IMR-90 (cell line): ENCODE measurements at regions not wholly inside any gene's neighbourhood (a gene's known extent, or its start where the extent isn't known, plus 50 kb on each side); places are given as distances from the start of the nearest gene placed in this dataset.
A peak's percentile ranks its signal among the peaks of the same experiment; 100 is the strongest.

ENCODE experiments used
- ATAC-seq: fragments of 200-7000 bp; cut with Tn5 transposase; 2 replicates; pipeline ENCODE4 v1.9.1; 2020; ENCODE audit warnings: low read depth, mild to moderate bottlenecking, moderate library complexity
- BruUV-seq: library from RNA; stranded (reverse); fragments of 400-500 nt; replicated peaks from 2 replicates; lab custom pipeline; 2021; lab: Mats Ljungman, UMichigan
- CTCF ChIA-PET: fragments of 300-600 bp; formaldehyde crosslinking; extraction: SDS; loops from one replicate; lab custom pipeline; 2021; ENCODE audit warnings: antibody characterized with exemption; lab: Yijun Ruan, JAX
- POLR2A ChIA-PET: fragments of 300-600 bp; sonication (Branson Sonifier 250); formaldehyde crosslinking; loops from one replicate; lab custom pipeline; 2022; ENCODE audit warnings: antibody characterized with exemption; ENCODE audit not compliant: unreplicated experiment; lab: Charles Lee
- DNase-seq: peaks from one replicate; pipeline ENCODE4 v3.0.0; 2013
- H2AFZ ChIP-seq: replicated peaks from 2 replicates; pipeline ENCODE3; 2013; ENCODE audit warnings: low read length, mild to moderate bottlenecking; ENCODE audit not compliant: poor library complexity
- H2AK5ac ChIP-seq: 2 replicates; pipeline ENCODE4 v1.6.1; 2013; ENCODE audit warnings: low read depth, low read length, inconsistent platforms
- H2AK9ac ChIP-seq: replicated peaks from 2 replicates; pipeline ENCODE3; 2013; ENCODE audit warnings: mild to moderate bottlenecking, low read depth, low read length, moderate library complexity; ENCODE audit not compliant: poor library complexity
- H2BK120ac ChIP-seq: 2 replicates; pipeline ENCODE4 v1.6.1; 2013; ENCODE audit warnings: low read depth, low read length, inconsistent platforms
- H2BK15ac ChIP-seq: 3 replicates; pipeline ENCODE4 v1.6.1; 2013; ENCODE audit warnings: low read depth, low read length, inconsistent platforms
- H2BK20ac ChIP-seq: 2 replicates; pipeline ENCODE4 v1.6.1; 2013; ENCODE audit warnings: low read depth, mild to moderate bottlenecking, inconsistent platforms, low read length, moderate library complexity
- H2BK5ac ChIP-seq: 2 replicates; pipeline ENCODE4 v1.6.1; 2013; ENCODE audit warnings: mild to moderate bottlenecking, low read depth, low read length, inconsistent platforms; ENCODE audit not compliant: poor library complexity, severe bottlenecking
- H3K14ac ChIP-seq: replicated peaks from 2 replicates; pipeline ENCODE4 v1.6.1; 2013; ENCODE audit warnings: low read depth, low read length, inconsistent platforms
- H3K18ac ChIP-seq: 2 replicates; pipeline ENCODE4 v1.6.1; 2013; ENCODE audit warnings: low read depth, low read length, control low read depth
- H3K23ac ChIP-seq: 2 replicates; pipeline ENCODE4 v1.6.1; 2013; ENCODE audit warnings: low read depth, low read length, inconsistent platforms
- H3K27ac ChIP-seq: 2 replicates; pipeline ENCODE4 v1.5.1; 2013; ENCODE audit warnings: mild to moderate bottlenecking, control low read depth, low read length; ENCODE audit not compliant: insufficient read depth
- H3K27me3 ChIP-seq: 2 replicates; pipeline ENCODE4 v1.6.1; 2013; ENCODE audit warnings: low read length; ENCODE audit not compliant: control insufficient read depth, insufficient read depth
- H3K36me3 ChIP-seq: 2 replicates; pipeline ENCODE4 v1.6.1; 2013; ENCODE audit warnings: low read length, mixed read lengths; ENCODE audit not compliant: control insufficient read depth, insufficient read depth
- H3K4ac ChIP-seq: 2 replicates; pipeline ENCODE4 v1.6.1; 2013; ENCODE audit warnings: low read depth, low read length, inconsistent platforms
- H3K4me1 ChIP-seq: 2 replicates; pipeline ENCODE4 v1.6.1; 2013; ENCODE audit warnings: low read length, mixed read lengths; ENCODE audit not compliant: control insufficient read depth, insufficient read depth
- H3K4me2 ChIP-seq: 2 replicates; pipeline ENCODE4 v1.6.1; 2013; ENCODE audit warnings: low read depth, mild to moderate bottlenecking, control low read depth, low read length, moderate library complexity
- H3K4me3 ChIP-seq: 2 replicates; pipeline ENCODE4 v1.5.1; 2013; ENCODE audit warnings: low read depth, mild to moderate bottlenecking, control low read depth, low read length, moderate library complexity; ENCODE audit not compliant: insufficient read depth
- H3K56ac ChIP-seq: 2 replicates; pipeline ENCODE4 v1.6.1; 2013; ENCODE audit warnings: low read length, inconsistent platforms; ENCODE audit not compliant: insufficient read depth; ENCODE audit errors: extremely low read depth
- H3K79me1 ChIP-seq, 2 experiments: 2 replicates each; pipeline ENCODE4 v1.6.1; 2013; ENCODE audit warnings: low read length in 2 of 2, inconsistent platforms in 1 of 2, low read depth in 1 of 2
- H3K9ac ChIP-seq: 2 replicates; pipeline ENCODE4 v1.6.1; 2013; ENCODE audit warnings: low read depth, low read length, control low read depth
- H3K9me1 ChIP-seq: 2 replicates; pipeline ENCODE4 v1.6.1; 2013; ENCODE audit warnings: low read length, inconsistent platforms; ENCODE audit not compliant: insufficient read depth
- H3K9me3 ChIP-seq: 2 replicates; pipeline ENCODE4 v1.6.1; 2013; ENCODE audit warnings: low read length; ENCODE audit not compliant: control insufficient read depth, insufficient read depth
- H4K20me1 ChIP-seq: 2 replicates; pipeline ENCODE4 v1.6.1; 2013; ENCODE audit warnings: low read length, inconsistent platforms; ENCODE audit not compliant: insufficient read depth
- H4K5ac ChIP-seq: 2 replicates; pipeline ENCODE4 v1.6.1; 2013; ENCODE audit warnings: mild to moderate bottlenecking, low read depth, low read length, control low read depth
- H4K8ac ChIP-seq, 2 experiments: 2 replicates each; pipeline ENCODE4 v1.6.1; 2013; ENCODE audit warnings: low read depth in 2 of 2, low read length in 2 of 2, control low read depth in 1 of 2, inconsistent platforms in 1 of 2
- H4K91ac ChIP-seq: 2 replicates; pipeline ENCODE4 v1.6.1; 2013; ENCODE audit warnings: low read depth, low read length, inconsistent platforms; ENCODE audit not compliant: insufficient read depth
- BHLHE40 ChIP-seq: fragments of 150-350 bp; IDR thresholded peaks from 2 replicates; pipeline ENCODE4 v1.6.1; 2016; ENCODE audit warnings: mild to moderate bottlenecking, low read depth, low read length
- CEBPB ChIP-seq: IDR thresholded peaks from 2 replicates; pipeline ENCODE4 v1.6.1; 2012; ENCODE audit warnings: low read depth, low read length, improper control_type of control experiment
- CHD1 ChIP-seq: IDR thresholded peaks from 2 replicates; pipeline ENCODE4 v1.6.1; 2012; ENCODE audit warnings: low read depth, low read length, improper control_type of control experiment
- CTCF ChIP-seq: conservative IDR thresholded peaks from 2 replicates; pipeline ENCODE4 v1.5.1; 2012; ENCODE audit warnings: mild to moderate bottlenecking, low read depth, low read length, improper control_type of control experiment
- MAFK ChIP-seq: IDR thresholded peaks from 2 replicates; pipeline ENCODE4 v1.6.1; 2012; ENCODE audit warnings: low read depth, low read length, improper control_type of control experiment
- MAZ ChIP-seq: IDR thresholded peaks from 2 replicates; pipeline ENCODE4 v1.6.1; 2012; ENCODE audit warnings: low read depth, mild to moderate bottlenecking, low read length, improper control_type of control experiment, moderate library complexity, borderline replicate concordance
- MXI1 ChIP-seq: IDR thresholded peaks from 2 replicates; pipeline ENCODE4 v1.6.1; 2012; ENCODE audit warnings: low read depth, mild to moderate bottlenecking, low read length, moderate library complexity, borderline replicate concordance
- NFE2L2 ChIP-seq: fragments of 150-350 bp; IDR thresholded peaks from 2 replicates; pipeline ENCODE4 v1.6.1; 2016; ENCODE audit warnings: low read depth, mild to moderate bottlenecking, low read length
- POLR2A ChIP-seq: IDR thresholded peaks from 2 replicates; pipeline ENCODE4 v1.6.1; 2012; ENCODE audit warnings: mild to moderate bottlenecking, low read depth, low read length
- RAD21 ChIP-seq: IDR thresholded peaks from 2 replicates; pipeline ENCODE4 v1.6.1; 2012; ENCODE audit warnings: low read length, improper control_type of control experiment
- RCOR1 ChIP-seq: IDR thresholded peaks from 2 replicates; pipeline ENCODE4 v1.6.1; 2012; ENCODE audit warnings: mild to moderate bottlenecking, low read length, improper control_type of control experiment; ENCODE audit not compliant: insufficient replicate concordance
- RFX5 ChIP-seq: IDR thresholded peaks from 2 replicates; pipeline ENCODE4 v1.8.0; 2012; ENCODE audit warnings: low read depth, mild to moderate bottlenecking, low read length, moderate library complexity
- SMC3 ChIP-seq: fragments of 150-350 bp; IDR thresholded peaks from 2 replicates; pipeline ENCODE4 v1.6.1; 2016; ENCODE audit warnings: low read depth, mild to moderate bottlenecking, antibody characterized with exemption, low read length, moderate library complexity
- WGBS, 2 experiments: methylation state at CpG; one replicate each; pipeline versions ENCODE4 v1.1.5 to v1.1.7; 2013; ENCODE audit warnings: missing lambda C conversion rate in 2 of 2; ENCODE audit not compliant: insufficient read length in 1 of 2; ENCODE audit errors: extremely low coverage in 2 of 2; 5-methylcytosine and 5-hydroxymethylcytosine counted together
- dilution Hi-C: fragments of 300-500 bp; cut with HindIII; formaldehyde crosslinking; loops from one replicate; pipeline ENCODE4 v1.14.3; 2018; ENCODE audit warnings: low sequenced_read_pairs; ENCODE audit not compliant: unreplicated experiment
- in situ Hi-C: fragments of 300-500 bp; cut with MboI; formaldehyde crosslinking; loops from 3 replicates; pipeline ENCODE4 v1.14.3; 2019; ENCODE audit warnings: low sequenced_read_pairs, inconsistent platforms, mixed read lengths
- intact Hi-C: fragments of 100-400 bp; cut with micrococcal nuclease; formaldehyde crosslinking; loops from 2 replicates; pipeline ENCODE4 v1.10.0; 2022
- TF ChIP-seq, protein P1 (sequence below): fragments of 150-350 bp; IDR thresholded peaks from 2 replicates; pipeline ENCODE4 v1.6.1; 2016; ENCODE audit warnings: low read depth, mild to moderate bottlenecking, low read length, moderate library complexity, borderline replicate concordance

DNA sequence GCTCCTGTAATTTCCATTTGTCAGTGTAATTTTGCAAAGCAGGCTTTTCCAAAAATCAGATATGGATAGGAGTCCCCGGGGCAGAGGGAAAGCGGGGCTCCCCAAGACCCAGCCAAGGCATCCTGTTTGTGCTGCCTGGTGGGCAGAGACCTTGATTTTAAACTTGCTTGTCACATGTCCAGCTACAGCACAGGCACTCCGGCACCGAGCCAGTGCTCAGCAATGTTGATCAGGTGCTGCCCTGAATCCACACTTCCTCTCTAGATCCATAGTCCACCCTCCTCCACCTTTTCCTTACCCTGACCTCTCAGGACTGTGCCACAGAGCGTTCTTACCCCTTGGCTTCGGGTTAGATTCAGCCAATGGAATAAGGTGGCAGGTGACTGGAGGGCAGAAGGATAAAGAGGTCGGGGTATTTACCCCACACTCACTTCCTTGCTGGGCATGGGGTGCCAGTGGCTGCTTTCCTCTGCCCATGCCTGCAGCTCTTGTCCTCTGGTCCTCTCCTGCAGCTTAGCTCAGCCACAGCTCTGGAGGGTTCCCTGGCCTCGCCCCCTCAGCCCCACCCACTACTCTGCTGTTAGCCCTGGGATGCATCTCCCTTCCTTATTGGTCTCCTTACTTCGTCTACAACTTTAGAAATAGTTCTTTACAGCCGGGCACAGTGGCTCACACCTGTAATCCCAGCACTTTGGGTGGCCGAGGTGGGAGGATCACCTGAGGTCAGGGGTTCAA lies 80.1 kb downstream of the IRF2BPL start:
- ChIA-PET CTCF (interaction anchor here (1.0 to 1.4 kb wide), 3 partner anchors 10 to 31 kb away, joined by 3 to 7 read pairs (median 4); no protein-coding TSS in a partner anchor), POLR2A (interaction anchor here (1.2 kb wide), 1 partner anchor 77 kb away, joined by 3 read pairs; no protein-coding TSS in a partner anchor)
- BruUV-seq: no TSS peak
- Histone ChIP-seq H3K14ac (peak overlapping the region; percentile 59), H4K8ac (peak overlapping the region; percentile 54 to 74), H3K4ac (peak overlapping the region; percentile 84), H4K20me1 (no peaks in the 10 kb centered on the region), H3K9ac (no peak overlapping the region), H3K23ac (peak overlapping the region; percentile 76; the same call in 1 of the 2 replicates), H2AK5ac (peak overlapping the region; percentile 80), H3K4me2 (no peak overlapping the region; the same call in 1 of the 2 replicates), H2AK9ac (peak overlapping the region; percentile 33), H3K27me3 (no peaks in the 10 kb centered on the region), H3K79me1 (peaks cover 0 to 14% of the 10 kb centered on the region in 2 experiments; a peak in 1 of 4 replicates), H3K27ac (peak overlapping the region; percentile 90; the same call in 1 of the 2 replicates), H3K18ac (peak overlapping the region; percentile 55), H2BK5ac (peak overlapping the region; percentile 61), H3K36me3 (no peaks in the 10 kb centered on the region), H4K91ac (peak overlapping the region; percentile 67), H2AFZ (peak overlapping the region; percentile 70), H3K56ac (no peak overlapping the region; the same call in 1 of the 2 replicates), H2BK120ac (peak overlapping the region; percentile 79), H3K9me1 (peaks cover 21% of the 10 kb centered on the region), H4K5ac (peak overlapping the region; percentile 18; the same call in 1 of the 2 replicates), H3K4me1 (peaks cover 25% of the 10 kb centered on the region), H3K9me3 (no peaks in the 10 kb centered on the region), H2BK20ac (peak overlapping the region; percentile 91), H3K4me3 (no peak overlapping the region), H2BK15ac (peak overlapping the region; percentile 88; the same call in 2 of the 3 replicates)
- no peak for TF ChIP-seq CEBPB
- no peak for TF ChIP-seq MAFK
- no peak for TF ChIP-seq CHD1
- no peak for TF ChIP-seq RAD21
- no peak for TF ChIP-seq MAZ
- TF ChIP-seq BHLHE40: no peak
- no peak for TF ChIP-seq CTCF
- TF ChIP-seq, protein P1, sequence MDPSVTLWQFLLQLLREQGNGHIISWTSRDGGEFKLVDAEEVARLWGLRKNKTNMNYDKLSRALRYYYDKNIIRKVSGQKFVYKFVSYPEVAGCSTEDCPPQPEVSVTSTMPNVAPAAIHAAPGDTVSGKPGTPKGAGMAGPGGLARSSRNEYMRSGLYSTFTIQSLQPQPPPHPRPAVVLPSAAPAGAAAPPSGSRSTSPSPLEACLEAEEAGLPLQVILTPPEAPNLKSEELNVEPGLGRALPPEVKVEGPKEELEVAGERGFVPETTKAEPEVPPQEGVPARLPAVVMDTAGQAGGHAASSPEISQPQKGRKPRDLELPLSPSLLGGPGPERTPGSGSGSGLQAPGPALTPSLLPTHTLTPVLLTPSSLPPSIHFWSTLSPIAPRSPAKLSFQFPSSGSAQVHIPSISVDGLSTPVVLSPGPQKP: no peak
- no peak for TF ChIP-seq NFE2L2
- no peak for TF ChIP-seq RCOR1
- no peak for TF ChIP-seq MXI1
- no peak for TF ChIP-seq RFX5
- no peak for TF ChIP-seq SMC3
- no peak for TF ChIP-seq POLR2A
- DNase-seq: no peak
- 50% methylated on average over 2 of the region's 11 CpGs; no CpG with 5 or more reads in 1 of the 2 experiments for WGBS, 2 experiments
- dilution Hi-C loops (no loop called here), in situ Hi-C loops (no loop called here), intact Hi-C loops (no loop called here)
- no peak for ATAC-seq
